Thyroid gland (tissue), 4 donors: ENCODE measurements at regions not wholly inside any gene's neighbourhood (a gene's known extent, or its start where the extent isn't known, plus 50 kb on each side); places are given as distances from the start of the nearest gene placed in this dataset.
"Not testable (repeated sequence)": the region's sequence is repeated elsewhere in the genome, so short reads cannot be mapped to it uniquely, and the experiment has no call there.

Experiments
- DNase-seq, 2 donors: peaks; one replicate each; pipeline ENCODE4 v3.0.0-alpha.2; 2019
- H3K27ac ChIP-seq, 3 donors: fragments of 200-600 bp; sonication (generic); 1 replicate in 2 of 3; 2 replicates in 1 of 3; pipeline ENCODE4 v1.5.1; 2016 to 2019; ENCODE audit warnings: mild to moderate bottlenecking in 1 of 3, moderate library complexity in 1 of 3
- H3K27me3 ChIP-seq: fragments of 200-600 bp; sonication (generic); one replicate; pipeline ENCODE4 v1.5.1; 2019
- H3K36me3 ChIP-seq, 2 donors: fragments of 200-600 bp; sonication (generic); one replicate each; pipeline ENCODE4 v1.5.1; 2016 to 2019
- H3K4me1 ChIP-seq, 2 donors: fragments of 200-600 bp; sonication (generic); one replicate each; pipeline ENCODE4 v1.5.1; 2017 to 2019
- H3K4me3 ChIP-seq, 3 donors: fragments of 200-600 bp; sonication (generic); replicated peaks in 1 of 3; 1 replicate in 2 of 3; 2 replicates in 1 of 3; pipeline ENCODE4 v1.5.1; 2016; ENCODE audit warnings: mild to moderate bottlenecking in 1 of 3
- H3K9me3 ChIP-seq: fragments of 200-600 bp; sonication (generic); one replicate; pipeline ENCODE4 v1.5.1; 2017
- POLR2A ChIP-seq, 2 donors: fragments of 450-650 bp; IDR thresholded peaks; one replicate each; pipeline ENCODE4 v1.6.1; 2017; ENCODE audit warnings: antibody characterized with exemption in 2 of 2, mild to moderate bottlenecking in 2 of 2, moderate library complexity in 1 of 2
- WGBS, 2 donors: methylation state at CpG; one replicate each; pipeline ENCODE4 v1.1.5; 2017; 5-methylcytosine and 5-hydroxymethylcytosine counted together
- intact Hi-C: fragments of 100-400 bp; cut with DNase I; formaldehyde crosslinking; loops from one replicate; pipeline ENCODE4 v1.15.1; 2023
- TF ChIP-seq, protein P1 (sequence below), 6 experiments: fragments of 200-600 bp in 3 of 6; fragments of 450-650 bp in 3 of 6; sonication (generic) in 3 of 6; IDR thresholded peaks; one replicate each; pipeline ENCODE4 v1.5.1; 2016 to 2019; ENCODE audit warnings: antibody characterized with exemption in 6 of 6, mild to moderate bottlenecking in 2 of 6, inconsistent platforms in 1 of 6, moderate library complexity in 1 of 6

DNA sequence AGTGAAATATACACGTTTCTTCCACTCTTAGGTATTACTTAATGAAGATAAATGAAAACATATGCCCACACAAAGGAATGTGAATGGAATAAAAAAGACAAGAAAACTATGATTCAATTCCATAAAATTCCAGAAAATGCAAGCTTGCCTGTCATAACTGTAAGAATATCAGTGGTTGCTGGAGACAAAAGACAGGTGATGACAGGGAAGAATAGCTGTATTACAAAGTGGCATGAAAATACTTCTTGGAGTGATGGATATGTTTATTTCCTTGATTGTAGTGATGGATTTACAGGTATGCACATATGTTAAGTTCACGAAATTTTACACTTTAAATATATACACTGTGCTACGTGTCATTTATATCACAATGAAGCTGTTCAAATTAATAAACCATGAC lies 553.3 kb downstream of the HTR1A start:
- intact Hi-C loops, result no loop called here
- Histone ChIP-seq H3K27ac (no peak overlapping the region), H3K9me3 (no peaks in the 10 kb centered on the region), H3K36me3 (no peaks in the 10 kb centered on the region), H3K4me1 (no peaks in the 10 kb centered on the region), H3K27me3 (no peaks in the 10 kb centered on the region), H3K4me3 (no peak overlapping the region)
- no peak for DNase-seq
- no peak for TF ChIP-seq POLR2A (IDR thresholded peaks at IDR 0.05)
- TF ChIP-seq, protein P1, sequence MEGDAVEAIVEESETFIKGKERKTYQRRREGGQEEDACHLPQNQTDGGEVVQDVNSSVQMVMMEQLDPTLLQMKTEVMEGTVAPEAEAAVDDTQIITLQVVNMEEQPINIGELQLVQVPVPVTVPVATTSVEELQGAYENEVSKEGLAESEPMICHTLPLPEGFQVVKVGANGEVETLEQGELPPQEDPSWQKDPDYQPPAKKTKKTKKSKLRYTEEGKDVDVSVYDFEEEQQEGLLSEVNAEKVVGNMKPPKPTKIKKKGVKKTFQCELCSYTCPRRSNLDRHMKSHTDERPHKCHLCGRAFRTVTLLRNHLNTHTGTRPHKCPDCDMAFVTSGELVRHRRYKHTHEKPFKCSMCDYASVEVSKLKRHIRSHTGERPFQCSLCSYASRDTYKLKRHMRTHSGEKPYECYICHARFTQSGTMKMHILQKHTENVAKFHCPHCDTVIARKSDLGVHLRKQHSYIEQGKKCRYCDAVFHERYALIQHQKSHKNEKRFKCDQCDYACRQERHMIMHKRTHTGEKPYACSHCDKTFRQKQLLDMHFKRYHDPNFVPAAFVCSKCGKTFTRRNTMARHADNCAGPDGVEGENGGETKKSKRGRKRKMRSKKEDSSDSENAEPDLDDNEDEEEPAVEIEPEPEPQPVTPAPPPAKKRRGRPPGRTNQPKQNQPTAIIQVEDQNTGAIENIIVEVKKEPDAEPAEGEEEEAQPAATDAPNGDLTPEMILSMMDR (IDR thresholded peaks at IDR 0.05), result no peak
- 52 to 67% methylated on average over 3 of the region's 3 CpGs for WGBS, 2 donors

DNA sequence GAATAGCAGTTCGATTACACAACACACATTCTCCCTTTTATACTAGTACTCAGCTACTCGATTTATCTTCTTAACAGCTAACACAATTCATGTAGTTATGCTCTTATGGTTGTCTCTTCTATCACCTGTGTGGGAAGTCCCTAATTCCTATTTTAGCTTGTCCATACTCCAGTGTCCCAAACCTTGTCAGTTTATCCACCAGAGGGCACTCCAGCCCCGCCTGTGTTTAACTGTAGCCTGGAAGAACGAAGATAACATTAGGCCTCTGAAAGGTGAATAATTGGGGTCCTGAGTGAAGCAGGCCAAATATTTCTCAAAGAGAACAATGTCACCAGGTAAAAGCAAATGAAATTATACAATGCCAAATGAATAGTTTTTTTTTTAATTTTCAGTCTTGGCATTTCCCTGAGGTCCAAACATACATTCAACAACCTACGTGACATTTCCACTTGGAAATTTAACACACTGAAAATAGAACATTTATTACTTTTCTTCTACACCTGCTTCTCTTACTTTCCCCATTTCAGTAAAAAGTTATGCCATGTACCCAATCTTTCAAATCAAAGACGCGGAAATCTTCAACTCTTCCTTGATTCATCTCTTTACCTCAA lies 560.7 kb downstream of the HTR1A start:
- DNase-seq, result peak; percentile 33 to 60

DNA sequence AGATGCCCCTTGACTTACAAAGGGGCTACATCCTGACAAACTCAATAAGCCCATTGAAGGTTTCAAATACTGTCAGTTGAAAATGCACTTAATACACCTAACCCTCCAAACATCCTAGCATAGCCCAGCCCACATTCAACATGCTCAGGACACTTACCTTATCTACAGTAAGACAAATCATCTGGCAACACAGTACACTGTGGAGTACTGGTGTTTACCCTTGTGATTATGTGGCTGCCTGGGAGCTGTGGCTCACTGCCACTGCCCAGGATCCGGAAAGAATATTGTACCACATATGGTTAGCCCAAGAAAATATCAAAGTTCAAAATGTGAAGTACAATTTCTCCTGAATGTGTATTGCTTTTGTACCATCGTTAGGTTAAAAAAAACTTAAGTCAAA lies 562.2 kb downstream of the HTR1A start:
- WGBS, 2 donors, result 52 to 56% methylated on average over 2 of the region's 2 CpGs
- Histone ChIP-seq H3K9me3 (no peaks in the 10 kb centered on the region), H3K27me3 (no peaks in the 10 kb centered on the region), H3K4me3 (no peak overlapping the region), H3K4me1 (no peaks in the 10 kb centered on the region), H3K36me3 (no peaks in the 10 kb centered on the region), H3K27ac (no peak overlapping the region)
- intact Hi-C loops, result no loop called here
- TF ChIP-seq, protein P1 (IDR thresholded peaks at IDR 0.05), result no peak
- TF ChIP-seq POLR2A (IDR thresholded peaks at IDR 0.05), result no peak
- DNase-seq, result no peak

More for the DNA sequence above, 560.7 kb downstream of the HTR1A start:
- TF ChIP-seq POLR2A (IDR thresholded peaks at IDR 0.05), result no peak
- TF ChIP-seq, protein P1 (IDR thresholded peaks at IDR 0.05), result peak in 4 of 6 experiments; percentile 33 to 81 (median 48)
- H3K4me1 ChIP-seq, result no peaks in the 10 kb centered on the region
- intact Hi-C loops, result no loop called here
- no peaks in the 10 kb centered on the region for H3K27me3 ChIP-seq
- H3K27ac ChIP-seq, result no peak overlapping the region
- no peaks in the 10 kb centered on the region for H3K9me3 ChIP-seq
- WGBS, 2 donors, result 41 to 44% methylated on average over 7 of the region's 7 CpGs
- no peak overlapping the region for H3K4me3 ChIP-seq
- no peaks in the 10 kb centered on the region for H3K36me3 ChIP-seq

DNA sequence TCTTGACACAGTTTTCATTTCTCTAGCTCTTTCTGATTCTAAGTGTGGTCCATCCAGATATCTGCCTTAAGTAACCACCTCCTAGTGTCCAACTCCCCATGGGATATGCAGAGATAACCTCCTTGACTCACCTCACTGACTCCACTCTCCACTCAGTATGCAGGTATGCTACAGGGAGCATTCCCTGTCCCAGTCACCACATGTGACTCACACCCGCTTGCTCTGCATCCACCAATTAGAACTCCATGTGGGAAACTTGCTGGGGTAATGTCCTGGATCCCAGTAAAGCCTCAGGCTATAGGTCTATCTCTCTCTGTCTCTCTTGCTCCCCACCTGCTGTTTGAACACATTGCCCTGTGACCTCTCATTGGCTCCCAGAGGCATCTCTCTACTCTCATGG lies 563.9 kb downstream of the HTR1A start:
- Histone ChIP-seq H3K4me1 (no peaks in the 10 kb centered on the region), H3K4me3 (no peak overlapping the region), H3K36me3 (no peaks in the 10 kb centered on the region), H3K27me3 (no peaks in the 10 kb centered on the region), H3K27ac (no peak overlapping the region), H3K9me3 (no peaks in the 10 kb centered on the region)
- no peak for DNase-seq
- TF ChIP-seq, protein P1 (IDR thresholded peaks at IDR 0.05), result no peak
- TF ChIP-seq POLR2A (IDR thresholded peaks at IDR 0.05), result no peak
- intact Hi-C loops, result no loop called here
- WGBS, 2 donors, result 81 to 89% methylated on average over 1 of the region's 1 CpG

DNA sequence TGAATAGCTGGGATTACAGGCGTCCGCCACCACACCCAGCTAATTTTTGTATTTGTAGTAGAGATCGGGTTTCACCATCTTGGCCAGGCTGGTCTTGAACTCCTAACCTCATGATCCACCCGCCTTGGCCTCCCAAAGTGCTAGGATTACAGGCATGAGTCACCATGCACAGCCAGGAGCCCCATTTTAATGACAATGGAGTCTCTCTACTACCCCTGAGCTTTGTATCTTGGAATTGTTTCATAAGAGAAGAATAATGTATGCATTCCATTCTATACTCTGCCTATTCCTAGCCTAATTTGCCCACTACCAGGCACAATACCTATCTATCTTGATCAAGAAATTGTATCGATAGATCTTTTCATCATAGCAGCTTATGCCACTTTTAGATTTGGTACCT lies 574.1 kb downstream of the HTR1A start:
- H3K9me3 ChIP-seq, H3K4me1 ChIP-seq, H3K27ac ChIP-seq, H3K4me3 ChIP-seq, H3K36me3 ChIP-seq, intact Hi-C loops, DNase-seq, H3K27me3 ChIP-seq: not testable (repeated sequence)
- WGBS, 2 donors, result 84 to 94% methylated on average over 5 of the region's 5 CpGs
